CD4-positive, alpha-beta T cell treated with Interleukin-6 at 100 ng/mL for 8 hours (primary cell): ENCODE measurements at regions not wholly inside any gene's neighbourhood (a gene's known extent, or its start where the extent isn't known, plus 50 kb on each side); places are given as distances from the start of the nearest gene placed in this dataset.
A peak's percentile ranks its signal among the peaks of the same experiment; 100 is the strongest.

ENCODE experiments used
- DNase-seq: peaks from one replicate; pipeline ENCODE4 v3.0.0-alpha.2; 2020; ENCODE audit warnings: mixed read lengths, low spot score

- no peak for DNase-seq
These were observed 387.0 kb upstream of the ZFP64 start for GRCh38 chr20:52578559-52578958.

GRCh38 chr20:52577696-52578095 lies 386.1 kb upstream of the ZFP64 start:
- no peak for DNase-seq

GRCh38 chr20:52572687-52573086 lies 381.1 kb upstream of the ZFP64 start:
- no peak for DNase-seq

- DNase-seq, result no peak
These were observed 377.6 kb upstream of the ZFP64 start for GRCh38 chr20:52569201-52569600.

GRCh38 chr20:52565614-52566013 lies 374.0 kb upstream of the ZFP64 start:
- no peak for DNase-seq

- no peak for DNase-seq
These were observed 373.0 kb upstream of the ZFP64 start for GRCh38 chr20:52564594-52564993.

- DNase-seq, result no peak
These were observed 360.7 kb upstream of the ZFP64 start for GRCh38 chr20:52552181-52552872.

GRCh38 chr20:52542131-52542530 lies 350.6 kb upstream of the ZFP64 start:
- no peak for DNase-seq

- no peak for DNase-seq
These were observed 348.9 kb upstream of the ZFP64 start for GRCh38 chr20:52540509-52540908.

- no peak for DNase-seq
These were observed 348.3 kb upstream of the ZFP64 start for GRCh38 chr20:52539891-52540290.

GRCh38 chr20:52536841-52537400 lies 345.3 kb upstream of the ZFP64 start:
- DNase-seq, result no peak

- no peak for DNase-seq
These were observed 344.5 kb upstream of the ZFP64 start for GRCh38 chr20:52536040-52536439.

GRCh38 chr20:52534616-52535015 lies 343.0 kb upstream of the ZFP64 start:
- DNase-seq, result no peak

- DNase-seq, result no peak
These were observed 341.8 kb upstream of the ZFP64 start for GRCh38 chr20:52533401-52533800.

- no peak for DNase-seq
These were observed 341.1 kb upstream of the ZFP64 start for GRCh38 chr20:52532674-52533073.

GRCh38 chr20:52530571-52530970 lies 339.0 kb upstream of the ZFP64 start:
- DNase-seq, result no peak

GRCh38 chr20:52529826-52530225 lies 338.2 kb upstream of the ZFP64 start:
- no peak for DNase-seq

GRCh38 chr20:52524861-52525260 lies 333.3 kb upstream of the ZFP64 start:
- no peak for DNase-seq

- no peak for DNase-seq
These were observed 327.2 kb upstream of the ZFP64 start for GRCh38 chr20:52518735-52519134.

GRCh38 chr20:52515877-52516276 lies 324.3 kb upstream of the ZFP64 start:
- DNase-seq, result no peak

- DNase-seq, result no peak
These were observed 308.6 kb upstream of the ZFP64 start for GRCh38 chr20:52500157-52500556.

GRCh38 chr20:52497731-52498130 lies 306.2 kb upstream of the ZFP64 start:
- no peak for DNase-seq

- DNase-seq, result no peak
These were observed 304.6 kb upstream of the ZFP64 start for GRCh38 chr20:52496191-52496590.

GRCh38 chr20:52494244-52494643 lies 302.7 kb upstream of the ZFP64 start:
- DNase-seq, result peak; percentile 29
